ENCODE measurements at regions not wholly inside any gene's neighbourhood (a gene's known extent, or its start where the extent isn't known, plus 50 kb on each side); places are given as distances from the start of the nearest gene placed in this dataset.

DNA sequence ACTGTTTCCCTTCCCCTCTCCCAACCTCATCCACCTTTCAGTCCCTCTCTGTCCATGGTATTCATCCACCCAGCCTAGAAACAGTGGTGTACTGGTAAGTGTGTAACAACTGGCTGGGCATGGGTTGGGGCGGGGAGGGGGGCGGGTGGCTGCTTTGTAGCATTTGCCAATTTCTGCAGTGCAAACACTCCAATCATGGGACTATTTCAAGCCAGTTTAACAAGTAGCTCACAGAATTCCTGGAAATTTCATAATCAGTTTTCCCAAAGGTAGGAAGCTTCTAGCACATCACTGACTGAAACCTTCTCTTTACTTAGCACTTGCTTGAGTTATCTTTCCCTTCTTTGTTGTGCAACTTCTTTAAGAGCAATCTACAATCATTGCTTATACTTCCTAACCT lies 100.8 kb upstream of the WASF3 start:
- DNase-seq (ENCODE audit: low read depth), result no peak
- in situ Hi-C loops (cut with HindIII; ENCODE audit: low sequenced_read_pairs), result no loop called here
- H3K4me3 ChIP-seq (ENCODE audit: low read depth, low read length), result no peak overlapping the region
- TF ChIP-seq, protein P1, sequence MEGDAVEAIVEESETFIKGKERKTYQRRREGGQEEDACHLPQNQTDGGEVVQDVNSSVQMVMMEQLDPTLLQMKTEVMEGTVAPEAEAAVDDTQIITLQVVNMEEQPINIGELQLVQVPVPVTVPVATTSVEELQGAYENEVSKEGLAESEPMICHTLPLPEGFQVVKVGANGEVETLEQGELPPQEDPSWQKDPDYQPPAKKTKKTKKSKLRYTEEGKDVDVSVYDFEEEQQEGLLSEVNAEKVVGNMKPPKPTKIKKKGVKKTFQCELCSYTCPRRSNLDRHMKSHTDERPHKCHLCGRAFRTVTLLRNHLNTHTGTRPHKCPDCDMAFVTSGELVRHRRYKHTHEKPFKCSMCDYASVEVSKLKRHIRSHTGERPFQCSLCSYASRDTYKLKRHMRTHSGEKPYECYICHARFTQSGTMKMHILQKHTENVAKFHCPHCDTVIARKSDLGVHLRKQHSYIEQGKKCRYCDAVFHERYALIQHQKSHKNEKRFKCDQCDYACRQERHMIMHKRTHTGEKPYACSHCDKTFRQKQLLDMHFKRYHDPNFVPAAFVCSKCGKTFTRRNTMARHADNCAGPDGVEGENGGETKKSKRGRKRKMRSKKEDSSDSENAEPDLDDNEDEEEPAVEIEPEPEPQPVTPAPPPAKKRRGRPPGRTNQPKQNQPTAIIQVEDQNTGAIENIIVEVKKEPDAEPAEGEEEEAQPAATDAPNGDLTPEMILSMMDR (IDR thresholded peaks at IDR 0.05; ENCODE audit: low read depth, low read length, missing control alignments), result no peak

DNA sequence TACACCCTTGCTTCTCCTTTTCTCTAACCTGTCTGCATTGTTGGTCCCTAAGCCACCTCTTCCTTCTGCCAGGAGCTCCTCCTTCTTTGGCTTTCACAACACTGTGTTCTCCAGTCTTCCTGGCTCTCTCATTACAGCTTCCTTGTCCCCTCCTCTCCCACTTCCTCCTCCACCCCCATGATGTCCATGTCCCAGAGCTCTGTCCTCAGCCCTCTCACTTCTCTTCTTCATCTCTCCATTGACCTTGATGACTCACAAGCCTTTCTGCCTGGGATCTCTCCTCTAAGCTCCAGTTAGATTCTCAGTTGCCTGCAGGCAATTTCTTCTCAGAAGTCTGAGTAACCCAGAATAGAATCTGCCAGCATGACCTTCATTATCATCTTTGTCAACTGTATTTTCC lies 100.3 kb upstream of the WASF3 start:
- no peak overlapping the region for H3K4me3 ChIP-seq (ENCODE audit: low read depth, low read length)
- in situ Hi-C loops (cut with HindIII; ENCODE audit: low sequenced_read_pairs), result no loop called here
- TF ChIP-seq, protein P1 (IDR thresholded peaks at IDR 0.05; ENCODE audit: low read depth, low read length, missing control alignments), result no peak
- DNase-seq (ENCODE audit: low read depth), result no peak

DNA sequence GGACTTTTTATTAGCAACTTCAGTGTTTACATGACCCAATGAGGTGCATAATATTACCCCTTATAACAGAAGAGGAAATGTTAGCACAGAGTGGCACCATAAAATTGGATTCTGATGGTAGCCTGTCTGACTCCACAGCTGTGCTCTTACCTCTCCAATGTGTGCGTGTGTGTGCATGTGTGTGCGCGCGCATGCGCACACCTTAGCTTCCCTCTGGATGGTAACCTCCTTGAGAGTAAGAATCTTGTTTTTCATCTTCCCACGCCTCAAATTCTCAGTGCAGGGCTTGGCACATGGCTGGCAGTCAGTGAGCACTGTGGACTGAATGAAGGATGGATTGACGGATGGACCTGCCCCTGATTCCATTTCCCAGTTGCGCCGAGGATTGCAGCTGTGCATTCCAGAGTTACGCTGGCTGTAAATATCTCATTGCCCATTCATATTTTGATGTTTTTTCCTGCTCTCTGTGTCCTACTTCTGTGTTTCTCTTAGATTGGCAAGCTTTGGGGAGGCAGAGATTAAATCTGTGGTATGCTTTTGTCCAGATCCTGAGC lies 99.2 kb upstream of the WASF3 start:
- no peak for DNase-seq (ENCODE audit: low read depth)
- TF ChIP-seq, protein P1 (IDR thresholded peaks at IDR 0.05; ENCODE audit: low read depth, low read length, missing control alignments), result no peak
- no peak overlapping the region for H3K4me3 ChIP-seq (ENCODE audit: low read depth, low read length)
- in situ Hi-C loops (cut with HindIII; ENCODE audit: low sequenced_read_pairs), result no loop called here

DNA sequence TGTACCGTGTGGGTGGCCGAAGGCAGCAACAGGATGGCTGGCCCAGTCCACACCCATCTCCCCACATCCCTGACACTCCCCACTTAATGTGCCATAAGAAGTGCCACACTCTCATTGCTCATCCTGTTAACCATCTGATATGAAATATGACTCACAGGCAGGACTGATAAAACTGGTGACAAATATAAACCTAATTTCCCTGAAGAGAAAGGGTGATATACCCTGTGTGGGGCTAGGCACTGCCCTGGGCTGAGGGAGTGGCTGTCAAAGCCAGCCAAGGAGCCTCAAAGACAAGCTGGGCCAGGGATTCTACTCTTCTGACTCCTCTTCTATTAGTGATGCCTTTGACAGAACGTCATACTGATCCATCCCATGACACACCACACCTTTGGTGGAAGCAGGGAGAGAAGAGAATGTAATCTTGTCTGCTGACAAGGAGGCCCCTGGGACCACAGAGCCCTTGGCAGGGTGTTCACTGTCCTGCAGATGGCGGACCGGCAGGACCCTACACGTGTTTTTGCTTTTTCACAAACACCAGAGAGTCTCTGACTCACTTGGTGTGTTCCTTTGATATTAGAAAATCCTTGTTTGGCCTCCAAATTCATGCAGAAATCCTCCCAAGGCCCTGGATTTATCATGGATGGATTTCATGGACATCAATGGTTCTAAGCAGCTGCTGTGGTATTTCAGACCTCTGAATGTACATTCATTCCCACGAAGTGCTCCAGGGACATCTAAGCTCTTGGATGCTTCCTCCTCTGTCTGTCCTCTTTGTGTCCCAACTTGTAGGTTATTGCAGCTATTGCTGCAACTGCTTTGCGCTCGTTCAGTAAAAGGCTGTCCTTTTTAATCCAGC lies 98.0 kb upstream of the WASF3 start:
- DNase-seq (ENCODE audit: low read depth), result no peak
- in situ Hi-C loops (cut with HindIII; ENCODE audit: low sequenced_read_pairs), result no loop called here
- no peak overlapping the region for H3K4me3 ChIP-seq (ENCODE audit: low read depth, low read length)
- TF ChIP-seq, protein P1 (IDR thresholded peaks at IDR 0.05; ENCODE audit: low read depth, low read length, missing control alignments), result no peak

DNA sequence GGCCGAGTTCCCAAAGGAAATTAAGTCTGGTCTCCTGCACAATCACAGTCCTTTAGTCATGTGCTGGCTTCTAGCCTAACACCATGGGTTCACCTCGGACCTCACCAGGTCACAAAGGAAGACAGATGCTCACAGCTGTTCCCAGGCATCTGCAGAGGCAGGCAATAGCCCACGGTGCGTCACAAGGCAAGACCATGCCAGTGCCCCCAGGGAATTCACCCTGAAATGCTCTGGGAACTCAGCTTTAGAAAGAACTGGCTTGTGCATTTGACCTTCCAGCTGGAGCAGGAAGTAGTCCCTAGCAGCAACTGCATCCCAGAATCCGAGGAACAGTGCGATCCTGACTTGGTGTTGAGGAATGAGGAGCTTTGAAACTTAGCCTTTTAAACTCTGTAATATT lies 96.8 kb upstream of the WASF3 start:
- DNase-seq (ENCODE audit: low read depth), result no peak
- H3K4me3 ChIP-seq (ENCODE audit: low read depth, low read length), result no peak overlapping the region
- TF ChIP-seq, protein P1 (IDR thresholded peaks at IDR 0.05; ENCODE audit: low read depth, low read length, missing control alignments), result no peak
- in situ Hi-C loops (cut with HindIII; ENCODE audit: low sequenced_read_pairs), result no loop called here

DNA sequence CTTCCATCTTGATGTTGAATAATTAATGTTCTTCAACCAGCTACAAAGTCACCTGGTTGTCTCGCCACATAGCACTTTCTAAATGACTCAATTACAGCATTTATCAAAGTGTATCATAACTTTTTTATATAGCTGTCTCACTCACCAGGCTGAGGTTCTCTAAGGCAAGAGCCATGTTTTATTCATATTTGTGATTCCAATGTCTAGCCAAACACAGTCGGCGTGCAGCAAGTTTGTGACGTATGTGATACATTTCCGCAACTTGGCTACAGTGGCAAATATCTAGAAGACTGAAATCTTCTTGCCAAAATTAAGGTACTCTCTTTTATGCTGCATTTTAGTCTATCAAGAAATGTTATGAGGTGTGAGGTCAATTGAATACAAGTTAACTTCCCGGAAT lies 94.2 kb upstream of the WASF3 start:
- DNase-seq (ENCODE audit: low read depth), result no peak
- in situ Hi-C loops (cut with HindIII; ENCODE audit: low sequenced_read_pairs), result no loop called here
- TF ChIP-seq, protein P1 (IDR thresholded peaks at IDR 0.05; ENCODE audit: low read depth, low read length, missing control alignments), result no peak
- no peak overlapping the region for H3K4me3 ChIP-seq (ENCODE audit: low read depth, low read length)
